ENCODE measurements at regions not wholly inside any gene's neighbourhood (a gene's known extent, or its start where the extent isn't known, plus 50 kb on each side); places are given as distances from the start of the nearest gene placed in this dataset.

GRCh38 chr5:103476811-103477210, 85.8 kb downstream of the NUDT12 start:
- H3K36me3 ChIP-seq (ENCODE audit: control insufficient read depth, insufficient read depth, low read length) = no peaks in the 10 kb centered on the region
- no peak overlapping the region for H3K27ac ChIP-seq (ENCODE audit: low read length)
- H3K4me3 ChIP-seq (ENCODE audit: low read length) = no peak overlapping the region
- 94% methylated on average over 3 of the region's 5 CpGs for WGBS (ENCODE audit: insufficient coverage, low lambda C conversion rate)
- peaks cover 4% of the 10 kb centered on the region for H3K9me3 ChIP-seq (ENCODE audit: control insufficient read depth, low read depth, low read length)
- no peak for DNase-seq
- no peaks in the 10 kb centered on the region for H3K27me3 ChIP-seq (ENCODE audit: control insufficient read depth, insufficient read depth, low read length)
- H3K4me1 ChIP-seq (ENCODE audit: control insufficient read depth, insufficient read depth, low read length) = peaks cover 3% of the 10 kb centered on the region

GRCh38 chr5:103475629-103476240, 86.9 kb downstream of the NUDT12 start:
- no peaks in the 10 kb centered on the region for H3K36me3 ChIP-seq (ENCODE audit: control insufficient read depth, insufficient read depth, low read length)
- WGBS (ENCODE audit: insufficient coverage, low lambda C conversion rate) = 0% methylated on average over 1 of the region's 4 CpGs
- H3K4me3 ChIP-seq (ENCODE audit: low read length) = no peak overlapping the region
- H3K9me3 ChIP-seq (ENCODE audit: control insufficient read depth, low read depth, low read length) = peaks cover 3% of the 10 kb centered on the region
- no peaks in the 10 kb centered on the region for H3K27me3 ChIP-seq (ENCODE audit: control insufficient read depth, insufficient read depth, low read length)
- DNase-seq = peak; percentile 28 to 39
- peaks cover 3% of the 10 kb centered on the region for H3K4me1 ChIP-seq (ENCODE audit: control insufficient read depth, insufficient read depth, low read length)
- H3K27ac ChIP-seq (ENCODE audit: low read length) = no peak overlapping the region

- Histone ChIP-seq H3K9me3 (ENCODE audit: control insufficient read depth, low read depth, low read length) (no peaks in the 10 kb centered on the region), H3K4me3 (ENCODE audit: low read length) (no peak overlapping the region), H3K36me3 (ENCODE audit: control insufficient read depth, insufficient read depth, low read length) (no peaks in the 10 kb centered on the region), H3K4me1 (ENCODE audit: control insufficient read depth, insufficient read depth, low read length) (peaks cover 3% of the 10 kb centered on the region), H3K27ac (ENCODE audit: low read length) (no peak overlapping the region), H3K27me3 (ENCODE audit: control insufficient read depth, insufficient read depth, low read length) (no peaks in the 10 kb centered on the region)
- no peak for DNase-seq
- WGBS (ENCODE audit: insufficient coverage, low lambda C conversion rate) = 100% methylated on average over 1 of the region's 1 CpG
These were observed 87.9 kb downstream of the NUDT12 start for GRCh38 chr5:103474677-103475076.

GRCh38 chr5:103473725-103474124, 88.9 kb downstream of the NUDT12 start:
- no peaks in the 10 kb centered on the region for H3K36me3 ChIP-seq (ENCODE audit: control insufficient read depth, insufficient read depth, low read length)
- no peaks in the 10 kb centered on the region for H3K9me3 ChIP-seq (ENCODE audit: control insufficient read depth, low read depth, low read length)
- no peak overlapping the region for H3K4me3 ChIP-seq (ENCODE audit: low read length)
- DNase-seq = no peak
- H3K27me3 ChIP-seq (ENCODE audit: control insufficient read depth, insufficient read depth, low read length) = no peaks in the 10 kb centered on the region
- no peak overlapping the region for H3K27ac ChIP-seq (ENCODE audit: low read length)
- H3K4me1 ChIP-seq (ENCODE audit: control insufficient read depth, insufficient read depth, low read length) = peaks cover 5% of the 10 kb centered on the region

GRCh38 chr5:103472830-103473229, 89.8 kb downstream of the NUDT12 start:
- H3K27me3 ChIP-seq (ENCODE audit: control insufficient read depth, insufficient read depth, low read length) = no peaks in the 10 kb centered on the region
- DNase-seq = peak; percentile 38 to 67
- H3K27ac ChIP-seq (ENCODE audit: low read length) = peak overlapping the region; percentile 33
- H3K4me1 ChIP-seq (ENCODE audit: control insufficient read depth, insufficient read depth, low read length) = peaks cover 5% of the 10 kb centered on the region
- H3K9me3 ChIP-seq (ENCODE audit: control insufficient read depth, low read depth, low read length) = no peaks in the 10 kb centered on the region
- no peak overlapping the region for H3K4me3 ChIP-seq (ENCODE audit: low read length)
- no CpG with 5 or more reads among the region's 1 CpG for WGBS (ENCODE audit: insufficient coverage, low lambda C conversion rate)
- no peaks in the 10 kb centered on the region for H3K36me3 ChIP-seq (ENCODE audit: control insufficient read depth, insufficient read depth, low read length)

GRCh38 chr5:103472265-103472664, 90.3 kb downstream of the NUDT12 start:
- Histone ChIP-seq H3K27ac (ENCODE audit: low read length) (peak overlapping the region; percentile 33), H3K9me3 (ENCODE audit: control insufficient read depth, low read depth, low read length) (no peaks in the 10 kb centered on the region), H3K4me1 (ENCODE audit: control insufficient read depth, insufficient read depth, low read length) (peaks cover 5% of the 10 kb centered on the region), H3K4me3 (ENCODE audit: low read length) (no peak overlapping the region), H3K36me3 (ENCODE audit: control insufficient read depth, insufficient read depth, low read length) (no peaks in the 10 kb centered on the region), H3K27me3 (ENCODE audit: control insufficient read depth, insufficient read depth, low read length) (no peaks in the 10 kb centered on the region)
- no CpG with 5 or more reads among the region's 1 CpG for WGBS (ENCODE audit: insufficient coverage, low lambda C conversion rate)
- no peak for DNase-seq

GRCh38 chr5:103469288-103470040, 93.1 kb downstream of the NUDT12 start:
- peaks cover 3% of the 10 kb centered on the region for H3K4me1 ChIP-seq (ENCODE audit: control insufficient read depth, insufficient read depth, low read length)
- H3K9me3 ChIP-seq (ENCODE audit: control insufficient read depth, low read depth, low read length) = no peaks in the 10 kb centered on the region
- DNase-seq = peak; percentile 48 to 73
- H3K36me3 ChIP-seq (ENCODE audit: control insufficient read depth, insufficient read depth, low read length) = no peaks in the 10 kb centered on the region
- no peak overlapping the region for H3K4me3 ChIP-seq (ENCODE audit: low read length)
- no peaks in the 10 kb centered on the region for H3K27me3 ChIP-seq (ENCODE audit: control insufficient read depth, insufficient read depth, low read length)
- peak overlapping the region; percentile 71 for H3K27ac ChIP-seq (ENCODE audit: low read length)
- WGBS (ENCODE audit: insufficient coverage, low lambda C conversion rate) = no CpG with 5 or more reads among the region's 3 CpGs

GRCh38 chr5:103467831-103468230, 94.8 kb downstream of the NUDT12 start:
- no peak for DNase-seq
- Histone ChIP-seq H3K9me3 (ENCODE audit: control insufficient read depth, low read depth, low read length) (no peaks in the 10 kb centered on the region), H3K27me3 (ENCODE audit: control insufficient read depth, insufficient read depth, low read length) (no peaks in the 10 kb centered on the region), H3K4me1 (ENCODE audit: control insufficient read depth, insufficient read depth, low read length) (peaks cover 3% of the 10 kb centered on the region), H3K27ac (ENCODE audit: low read length) (no peak overlapping the region), H3K4me3 (ENCODE audit: low read length) (no peak overlapping the region), H3K36me3 (ENCODE audit: control insufficient read depth, insufficient read depth, low read length) (no peaks in the 10 kb centered on the region)
- 88% methylated on average over 3 of the region's 3 CpGs for WGBS (ENCODE audit: insufficient coverage, low lambda C conversion rate)

- H3K9me3 ChIP-seq (ENCODE audit: control insufficient read depth, low read depth, low read length) = no peaks in the 10 kb centered on the region
- no peaks in the 10 kb centered on the region for H3K27me3 ChIP-seq (ENCODE audit: control insufficient read depth, insufficient read depth, low read length)
- no peak for DNase-seq
- no peak overlapping the region for H3K4me3 ChIP-seq (ENCODE audit: low read length)
- H3K4me1 ChIP-seq (ENCODE audit: control insufficient read depth, insufficient read depth, low read length) = peaks cover 3% of the 10 kb centered on the region
- H3K27ac ChIP-seq (ENCODE audit: low read length) = no peak overlapping the region
- H3K36me3 ChIP-seq (ENCODE audit: control insufficient read depth, insufficient read depth, low read length) = no peaks in the 10 kb centered on the region
These were observed 96.1 kb downstream of the NUDT12 start for GRCh38 chr5:103466495-103466894.

- Histone ChIP-seq H3K9me3 (ENCODE audit: control insufficient read depth, low read depth, low read length) (no peaks in the 10 kb centered on the region), H3K4me3 (ENCODE audit: low read length) (no peak overlapping the region)
- peak in 1 of 2 donors; percentile 25 for DNase-seq
These were observed 96.7 kb downstream of the NUDT12 start for GRCh38 chr5:103465891-103466290.

More at GRCh38 chr5:103465891-103466290, 96.7 kb downstream of the NUDT12 start:
- H3K4me1 ChIP-seq (ENCODE audit: control insufficient read depth, insufficient read depth, low read length) = peaks cover 3% of the 10 kb centered on the region
- no peak overlapping the region for H3K27ac ChIP-seq (ENCODE audit: low read length)
- no peaks in the 10 kb centered on the region for H3K36me3 ChIP-seq (ENCODE audit: control insufficient read depth, insufficient read depth, low read length)
- no peaks in the 10 kb centered on the region for H3K27me3 ChIP-seq (ENCODE audit: control insufficient read depth, insufficient read depth, low read length)

All from large intestine (tissue), 3 donors.